BLaER1 (cell line): ENCODE measurements at regions not wholly inside any gene's neighbourhood (a gene's known extent, or its start where the extent isn't known, plus 50 kb on each side); places are given as distances from the start of the nearest gene placed in this dataset.
"Not testable (repeated sequence)": the region's sequence is repeated elsewhere in the genome, so short reads cannot be mapped to it uniquely, and the experiment has no call there.

Experiments
- H3K27ac ChIP-seq: shearing (Covaris generic); formaldehyde crosslinking; 2 replicates; pipeline ENCODE4 v1.8.1; 2022
- H3K27me3 ChIP-seq: shearing (Covaris generic); formaldehyde crosslinking; 2 replicates; pipeline ENCODE4 v1.8.1; 2022
- H3K36me3 ChIP-seq: shearing (Covaris generic); formaldehyde crosslinking; 2 replicates; pipeline ENCODE4 v1.8.1; 2022
- H3K4me1 ChIP-seq: shearing (Covaris generic); formaldehyde crosslinking; 2 replicates; pipeline ENCODE4 v1.8.1; 2022
- H3K4me2 ChIP-seq: shearing (Covaris generic); formaldehyde crosslinking; 2 replicates; pipeline ENCODE4 v1.8.1; 2022
- H3K4me3 ChIP-seq: shearing (Covaris generic); formaldehyde crosslinking; 2 replicates; pipeline ENCODE4 v1.8.1; 2022
- H3K9ac ChIP-seq: shearing (Covaris generic); formaldehyde crosslinking; 2 replicates; pipeline ENCODE4 v1.8.1; 2022
- H3K9me3 ChIP-seq: shearing (Covaris generic); formaldehyde crosslinking; 2 replicates; pipeline ENCODE4 v1.8.1; 2022
- H4K20me1 ChIP-seq: shearing (Covaris generic); formaldehyde crosslinking; 2 replicates; pipeline ENCODE4 v1.8.1; 2022

- H4K20me1 ChIP-seq, H3K4me3 ChIP-seq, H3K4me2 ChIP-seq, H3K9ac ChIP-seq, H3K27ac ChIP-seq, H3K4me1 ChIP-seq, H3K36me3 ChIP-seq, H3K27me3 ChIP-seq: not testable (repeated sequence)
- peaks cover 37% of the 10 kb centered on the region for H3K9me3 ChIP-seq
Observed at GRCh38 chr9:66266202-66266601, 529.3 kb downstream of the FOXD4L4 start.

GRCh38 chr9:66266856-66267430 lies 530.0 kb downstream of the FOXD4L4 start:
- H3K9ac ChIP-seq, H3K4me3 ChIP-seq, H3K4me1 ChIP-seq, H3K4me2 ChIP-seq, H4K20me1 ChIP-seq, H3K27me3 ChIP-seq, H3K36me3 ChIP-seq, H3K27ac ChIP-seq: not testable (repeated sequence)
- peaks cover 37% of the 10 kb centered on the region for H3K9me3 ChIP-seq

- H3K27ac ChIP-seq, H3K36me3 ChIP-seq, H3K9ac ChIP-seq, H3K4me1 ChIP-seq, H3K4me2 ChIP-seq, H4K20me1 ChIP-seq, H3K4me3 ChIP-seq, H3K27me3 ChIP-seq: not testable (repeated sequence)
- H3K9me3 ChIP-seq, result peaks cover 37% of the 10 kb centered on the region
Observed at GRCh38 chr9:66267684-66268083, 530.7 kb downstream of the FOXD4L4 start.

- H3K9me3 ChIP-seq, result peaks cover 30% of the 10 kb centered on the region
- not testable (repeated sequence) for H3K27me3 ChIP-seq, H3K4me1 ChIP-seq, H4K20me1 ChIP-seq, H3K9ac ChIP-seq, H3K36me3 ChIP-seq, H3K27ac ChIP-seq, H3K4me2 ChIP-seq, H3K4me3 ChIP-seq
Observed at GRCh38 chr9:66269024-66269423, 532.1 kb downstream of the FOXD4L4 start.

- Histone ChIP-seq H3K4me3 (peak overlapping the region; percentile 66), H3K9me3 (peaks cover 23% of the 10 kb centered on the region), H3K9ac (peak overlapping the region; percentile 76; the same call in 1 of the 2 replicates)
- not testable (repeated sequence) for H3K27ac ChIP-seq, H3K36me3 ChIP-seq, H3K27me3 ChIP-seq, H3K4me1 ChIP-seq, H4K20me1 ChIP-seq, H3K4me2 ChIP-seq
Observed at GRCh38 chr9:66269783-66270182, 532.8 kb downstream of the FOXD4L4 start.

GRCh38 chr9:66278809-66279208 lies 541.9 kb downstream of the FOXD4L4 start:
- H3K4me3 ChIP-seq, H3K4me1 ChIP-seq, H3K27me3 ChIP-seq, H3K36me3 ChIP-seq, H3K9ac ChIP-seq, H4K20me1 ChIP-seq, H3K27ac ChIP-seq, H3K9me3 ChIP-seq, H3K4me2 ChIP-seq: not testable (repeated sequence)
